H9 (cell line): ENCODE measurements at regions not wholly inside any gene's neighbourhood (a gene's known extent, or its start where the extent isn't known, plus 50 kb on each side); places are given as distances from the start of the nearest gene placed in this dataset.

Experiments used
- DNase-seq: peaks from one replicate; pipeline ENCODE4 v3.0.0-alpha.2; 2017
- H2AFZ ChIP-seq: one replicate; pipeline ENCODE4 v1.6.1; 2013; ENCODE audit warnings: mild to moderate bottlenecking, low read length, control low read depth, moderate library complexity
- H2AK5ac ChIP-seq: 2 replicates; pipeline ENCODE4 v1.6.1; 2013; ENCODE audit warnings: low read length, control low read depth, mixed read lengths; ENCODE audit not compliant: insufficient read length
- H2BK120ac ChIP-seq: one replicate; pipeline ENCODE4 v1.6.1; 2013; ENCODE audit warnings: low read depth, mild to moderate bottlenecking, low read length, control low read depth, inconsistent platforms; ENCODE audit not compliant: poor library complexity, severe bottlenecking
- H2BK12ac ChIP-seq: 2 replicates; pipeline ENCODE4 v1.6.1; 2013; ENCODE audit warnings: low read length, control low read depth, mixed read lengths, low read depth; ENCODE audit not compliant: insufficient read length
- H2BK15ac ChIP-seq: 2 replicates; pipeline ENCODE4 v1.6.1; 2013; ENCODE audit warnings: low read depth, low read length, control low read depth
- H2BK20ac ChIP-seq: one replicate; pipeline ENCODE4 v1.6.1; 2013; ENCODE audit warnings: low read depth, mild to moderate bottlenecking, low read length, control low read depth, inconsistent platforms; ENCODE audit not compliant: poor library complexity, severe bottlenecking
- H2BK5ac ChIP-seq: 2 replicates; pipeline ENCODE4 v1.6.1; 2013; ENCODE audit warnings: low read length, control low read depth, mixed read lengths; ENCODE audit not compliant: insufficient read length
- H3K14ac ChIP-seq: 2 replicates; pipeline ENCODE4 v1.6.1; 2013; ENCODE audit warnings: low read length, control low read depth; ENCODE audit not compliant: insufficient read depth
- H3K18ac ChIP-seq: 2 replicates; pipeline ENCODE4 v1.6.1; 2013; ENCODE audit warnings: low read depth, mild to moderate bottlenecking, mixed read lengths, low read length, control low read depth; ENCODE audit not compliant: insufficient read length
- H3K23ac ChIP-seq: 2 replicates; pipeline ENCODE4 v1.6.1; 2013; ENCODE audit warnings: low read length, control low read depth, mixed read lengths, low read depth; ENCODE audit not compliant: insufficient read length
- H3K23me2 ChIP-seq: 2 replicates; pipeline ENCODE4 v1.6.1; 2013; ENCODE audit warnings: low read depth, mild to moderate bottlenecking, mixed read lengths, low read length, control low read depth; ENCODE audit not compliant: insufficient read length, poor library complexity, severe bottlenecking
- H3K27ac ChIP-seq: 2 replicates; pipeline ENCODE4 v1.5.1; 2013; ENCODE audit warnings: low read length, control low read depth, mixed read lengths, low read depth; ENCODE audit not compliant: insufficient read length
- H3K27me3 ChIP-seq: 2 replicates; pipeline ENCODE4 v1.6.1; 2013; ENCODE audit warnings: low read length, control low read depth, inconsistent platforms; ENCODE audit not compliant: insufficient read depth
- H3K4ac ChIP-seq: 2 replicates; pipeline ENCODE4 v1.6.1; 2013; ENCODE audit warnings: low read depth, mild to moderate bottlenecking, control low read depth, inconsistent platforms, low read length, moderate library complexity
- H3K4me1 ChIP-seq: 2 replicates; pipeline ENCODE4 v1.6.1; 2013; ENCODE audit warnings: low read length, control low read depth, inconsistent platforms; ENCODE audit not compliant: insufficient read depth
- H3K4me2 ChIP-seq: 2 replicates; pipeline ENCODE4 v1.6.1; 2013; ENCODE audit warnings: low read length, control low read depth, mixed read lengths; ENCODE audit not compliant: insufficient read length, insufficient read depth
- H3K56ac ChIP-seq: 2 replicates; pipeline ENCODE4 v1.6.1; 2013; ENCODE audit warnings: low read depth, mild to moderate bottlenecking, mixed read lengths, low read length, control low read depth; ENCODE audit not compliant: insufficient read length
- H3K79me1 ChIP-seq: 2 replicates; pipeline ENCODE4 v1.6.1; 2013; ENCODE audit warnings: low read depth, mild to moderate bottlenecking, moderate library complexity, low read length, control low read depth, inconsistent platforms; ENCODE audit not compliant: insufficient read depth, poor library complexity, severe bottlenecking
- H3K79me2 ChIP-seq: 2 replicates; pipeline ENCODE4 v1.6.1; 2013; ENCODE audit warnings: low read length, control low read depth, inconsistent platforms; ENCODE audit not compliant: insufficient read depth
- H3K9ac ChIP-seq: 2 replicates; pipeline ENCODE4 v1.6.1; 2013; ENCODE audit warnings: low read length, control low read depth, mixed read lengths; ENCODE audit not compliant: insufficient read length; ENCODE audit errors: extremely low read depth
- H3K9me3 ChIP-seq: one replicate; pipeline ENCODE4 v1.6.1; 2013; ENCODE audit warnings: low read depth, low read length, inconsistent platforms; ENCODE audit not compliant: control insufficient read depth
- H3T11ph ChIP-seq: one replicate; pipeline ENCODE4 v1.6.1; 2013; ENCODE audit warnings: mild to moderate bottlenecking, low read length, control low read depth, inconsistent platforms
- H4K20me1 ChIP-seq: one replicate; pipeline ENCODE4 v1.6.1; 2013; ENCODE audit not compliant: control insufficient read depth, insufficient read length, insufficient read depth
- H4K5ac ChIP-seq: 2 replicates; pipeline ENCODE4 v1.6.1; 2013; ENCODE audit warnings: low read depth, mild to moderate bottlenecking, mixed read lengths, low read length, control low read depth; ENCODE audit not compliant: insufficient read length
- H4K8ac ChIP-seq: replicated peaks from 2 replicates; pipeline ENCODE4 v1.6.1; 2013; ENCODE audit warnings: low read length, control low read depth, mixed read lengths, low read depth; ENCODE audit not compliant: insufficient read length
- H4K91ac ChIP-seq: 2 replicates; pipeline ENCODE4 v1.6.1; 2013; ENCODE audit warnings: low read depth, mild to moderate bottlenecking, moderate library complexity, mixed read lengths, low read length, control low read depth; ENCODE audit not compliant: insufficient read length
- H3K27ac Mint-ChIP-seq, 3 experiments: 2 replicates in 2 of 3; 3 replicates in 1 of 3; pipeline ENCODE4 v1.8.0; 2020 to 2021; ENCODE audit warnings: mixed read lengths in 3 of 3, mild to moderate bottlenecking in 1 of 3, moderate library complexity in 1 of 3
- H3K27me3 Mint-ChIP-seq: 2 replicates; pipeline ENCODE4 v1.8.0; 2021; ENCODE audit warnings: low read depth, mild to moderate bottlenecking, moderate library complexity, mixed read lengths
- H3K36me3 Mint-ChIP-seq, 3 experiments: 2 replicates in 2 of 3; 3 replicates in 1 of 3; pipeline ENCODE4 v1.8.0; 2020 to 2021; ENCODE audit warnings: low read depth in 3 of 3, mixed read lengths in 3 of 3; ENCODE audit not compliant: insufficient read depth in 1 of 3
- H3K4me1 Mint-ChIP-seq, 2 experiments: 2 replicates each; pipeline ENCODE4 v1.8.0; 2020; ENCODE audit warnings: mixed read lengths in 2 of 2
- H3K4me3 Mint-ChIP-seq, 2 experiments: 2 replicates in 1 of 2; 3 replicates in 1 of 2; pipeline ENCODE4 v1.8.0; 2020 to 2021; ENCODE audit warnings: mild to moderate bottlenecking in 2 of 2, mixed read lengths in 2 of 2, moderate library complexity in 1 of 2
- H3K9me3 Mint-ChIP-seq, 2 experiments: 2 replicates in 1 of 2; 3 replicates in 1 of 2; pipeline ENCODE4 v1.8.0; 2020; ENCODE audit warnings: mild to moderate bottlenecking in 2 of 2, mixed read lengths in 2 of 2, moderate library complexity in 1 of 2
- CTCF ChIP-seq: fragments of 200-600 bp; sonication (generic); conservative IDR thresholded peaks from 3 replicates; pipeline ENCODE4 v1.8.0; 2021; ENCODE audit warnings: antibody characterized with exemption, mild to moderate bottlenecking
- WGBS: extraction: QIAGEN DNeasy Blood & Tissue Kit; methylation state at CpG from one replicate; pipeline ENCODE4 v1.1.7; 2013; ENCODE audit warnings: missing lambda C conversion rate, low lambda C conversion rate, mixed read lengths; ENCODE audit not compliant: insufficient read length; ENCODE audit errors: extremely low coverage; 5-methylcytosine and 5-hydroxymethylcytosine counted together

- H3K9ac ChIP-seq, result no peak overlapping the region
Measured at GRCh38 chr11:100600941-100601340, 86.1 kb upstream of the ARHGAP42 start.

More at GRCh38 chr11:100600941-100601340, 86.1 kb upstream of the ARHGAP42 start:
- Mint-ChIP-seq H3K9me3 (no peaks in the 10 kb centered on the region), H3K36me3 (no peaks in the 10 kb centered on the region), H3K4me3 (no peak overlapping the region), H3K4me1 (no peaks in the 10 kb centered on the region), H3K27me3 (no peaks in the 10 kb centered on the region), H3K27ac (no peak overlapping the region)
- Histone ChIP-seq H2AK5ac (no peak overlapping the region), H3K27ac (no peak overlapping the region), H3K79me1 (no peaks in the 10 kb centered on the region), H3K23me2 (no peaks in the 10 kb centered on the region), H3K18ac (no peak overlapping the region), H3K4me2 (no peak overlapping the region), H2AFZ (no peak overlapping the region), H3K27me3 (no peaks in the 10 kb centered on the region), H3K23ac (no peak overlapping the region), H3K79me2 (no peaks in the 10 kb centered on the region), H3K56ac (no peak overlapping the region), H2BK5ac (no peak overlapping the region), H2BK20ac (no peak overlapping the region), H4K5ac (no peak overlapping the region), H3K9me3 (no peaks in the 10 kb centered on the region), H4K20me1 (no peaks in the 10 kb centered on the region), H3K14ac (no peak overlapping the region), H2BK12ac (no peak overlapping the region), H3K4ac (no peak overlapping the region), H3K4me1 (no peaks in the 10 kb centered on the region), H4K8ac (no peak overlapping the region), H3T11ph (no peak overlapping the region), H2BK120ac (no peak overlapping the region), H2BK15ac (no peak overlapping the region), H4K91ac (no peak overlapping the region)
- no CpG with 5 or more reads among the region's 1 CpG for WGBS
- no peak for DNase-seq
- no peak for TF ChIP-seq CTCF
